PFSK-1 (cell line): ENCODE measurements at regions not wholly inside any gene's neighbourhood (a gene's known extent, or its start where the extent isn't known, plus 50 kb on each side); places are given as distances from the start of the nearest gene placed in this dataset.
A peak's percentile ranks its signal among the peaks of the same experiment; 100 is the strongest.

Experiments
- FOXP2 ChIP-seq: optimal IDR thresholded peaks from 2 replicates; pipeline ENCODE3; 2011; ENCODE audit warnings: borderline replicate concordance, control low read depth, inconsistent platforms; ENCODE audit not compliant: insufficient read depth; ENCODE audit errors: extremely low read length, extremely low read depth
- POLR2AphosphoS5 ChIP-seq: IDR thresholded peaks from 2 replicates; pipeline ENCODE4 v1.6.1; 2012; ENCODE audit warnings: low read depth, mild to moderate bottlenecking, control low read depth, low read length, moderate library complexity
- REST ChIP-seq, 2 experiments: IDR thresholded peaks; 2 replicates each; pipeline versions ENCODE4 v1.6.1 to v1.8.0; 2011 to 2012; ENCODE audit warnings: low read depth in 2 of 2, low read length in 2 of 2, control low read depth in 1 of 2, inconsistent platforms in 1 of 2, mild to moderate bottlenecking in 1 of 2, moderate library complexity in 1 of 2; ENCODE audit not compliant: insufficient read depth in 1 of 2
- SIN3A ChIP-seq: IDR thresholded peaks from 2 replicates; pipeline ENCODE4 v1.6.1; 2012; ENCODE audit warnings: mild to moderate bottlenecking, low read length, moderate library complexity, borderline replicate concordance; ENCODE audit not compliant: insufficient read depth
- TAF1 ChIP-seq: IDR thresholded peaks from 2 replicates; pipeline ENCODE4 v1.6.1; 2012; ENCODE audit warnings: low read length, control low read depth, borderline replicate concordance; ENCODE audit not compliant: insufficient read depth

- TF ChIP-seq TAF1 (0 out of 2 replicates have a peak, but pooled peaks have one; percentile 30), POLR2AphosphoS5 (0 out of 2 replicates have a peak, but pooled peaks have one; percentile 48), REST (IDR thresholded peaks at IDR 0.05; ENCODE audit: insufficient read depth in 1 of 2, low read depth in 2 of 2, low read length in 2 of 2) (no peak), SIN3A (no peak), FOXP2 (no peak)
These were observed 725.5 kb upstream of the CHRM3 start for GRCh38 chr1:238660849-238661248.
